Mucosa of descending colon (tissue), 3 donors: ENCODE measurements at regions not wholly inside any gene's neighbourhood (a gene's known extent, or its start where the extent isn't known, plus 50 kb on each side); places are given as distances from the start of the nearest gene placed in this dataset.
A peak's percentile ranks its signal among the peaks of the same experiment; 100 is the strongest.

Experiments used
- ATAC-seq: fragments of 200-7000 bp; cut with Tn5 transposase; one replicate; pipeline ENCODE4 v1.9.1; 2020; ENCODE audit warnings: mild to moderate bottlenecking, moderate library complexity
- DNase-seq, 3 donors: peaks; one replicate each; pipeline ENCODE4 v3.0.0-alpha.2; 2020
- H3K36me3 ChIP-seq: fragments of 200-600 bp; one replicate; pipeline ENCODE4 v1.8.0; 2021; ENCODE audit warnings: low read depth, mild to moderate bottlenecking
- H3K4me1 ChIP-seq: fragments of 200-600 bp; one replicate; pipeline ENCODE4 v1.8.0; 2021; ENCODE audit warnings: low read depth, mild to moderate bottlenecking
- H3K4me3 ChIP-seq: fragments of 200-600 bp; one replicate; pipeline ENCODE4 v1.8.0; 2021; ENCODE audit warnings: mild to moderate bottlenecking
- H3K9me3 ChIP-seq: fragments of 200-600 bp; one replicate; pipeline ENCODE4 v1.8.0; 2021; ENCODE audit warnings: mild to moderate bottlenecking
- intact Hi-C, 2 donors: fragments of 100-400 bp; cut with DNase I in 1 of 2; cut with micrococcal nuclease in 1 of 2; formaldehyde crosslinking; loops; one replicate each; pipeline versions ENCODE4 v1.11.0 to v1.11.1; 2022; cut with DNase I, micrococcal nuclease
- TF ChIP-seq, protein P1 (sequence below): fragments of 200-600 bp; IDR thresholded peaks from one replicate; pipeline ENCODE4 v1.8.0; 2022; ENCODE audit warnings: antibody characterized with exemption, mild to moderate bottlenecking
- donor health status: DM: no; HTN: no; CAD: no; lungs with moderate emphysema.
- donor health status: DM: no; HTN: no; CAD: no.
- donor health status: DM: no; HTN: yes; CAD: no.

DNA sequence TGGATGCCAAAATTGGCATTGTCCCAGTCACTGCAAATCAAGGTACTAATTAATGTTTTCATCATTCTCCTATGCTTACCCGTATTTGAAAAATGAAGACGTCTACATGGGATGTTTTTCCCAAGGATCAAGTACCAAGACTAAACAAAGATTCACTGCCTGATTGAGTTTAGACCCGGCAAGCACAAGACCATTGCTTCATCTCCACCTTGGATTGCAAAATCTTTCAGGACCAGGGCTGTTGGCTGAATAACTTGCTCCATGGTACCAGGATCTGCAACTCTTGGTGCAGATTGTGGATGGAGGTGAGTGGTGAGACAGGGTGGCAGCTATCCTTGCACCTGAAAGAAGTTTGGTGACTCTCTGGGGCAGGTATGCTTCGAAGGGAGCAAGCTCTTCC is 122.5 kb upstream of the ETS2 start:
- intact Hi-C loops: no loop called here
- Histone ChIP-seq H3K9me3 (no peaks in the 10 kb centered on the region), H3K36me3 (no peaks in the 10 kb centered on the region), H3K4me3 (no peak overlapping the region), H3K4me1 (no peaks in the 10 kb centered on the region)
- TF ChIP-seq, protein P1, sequence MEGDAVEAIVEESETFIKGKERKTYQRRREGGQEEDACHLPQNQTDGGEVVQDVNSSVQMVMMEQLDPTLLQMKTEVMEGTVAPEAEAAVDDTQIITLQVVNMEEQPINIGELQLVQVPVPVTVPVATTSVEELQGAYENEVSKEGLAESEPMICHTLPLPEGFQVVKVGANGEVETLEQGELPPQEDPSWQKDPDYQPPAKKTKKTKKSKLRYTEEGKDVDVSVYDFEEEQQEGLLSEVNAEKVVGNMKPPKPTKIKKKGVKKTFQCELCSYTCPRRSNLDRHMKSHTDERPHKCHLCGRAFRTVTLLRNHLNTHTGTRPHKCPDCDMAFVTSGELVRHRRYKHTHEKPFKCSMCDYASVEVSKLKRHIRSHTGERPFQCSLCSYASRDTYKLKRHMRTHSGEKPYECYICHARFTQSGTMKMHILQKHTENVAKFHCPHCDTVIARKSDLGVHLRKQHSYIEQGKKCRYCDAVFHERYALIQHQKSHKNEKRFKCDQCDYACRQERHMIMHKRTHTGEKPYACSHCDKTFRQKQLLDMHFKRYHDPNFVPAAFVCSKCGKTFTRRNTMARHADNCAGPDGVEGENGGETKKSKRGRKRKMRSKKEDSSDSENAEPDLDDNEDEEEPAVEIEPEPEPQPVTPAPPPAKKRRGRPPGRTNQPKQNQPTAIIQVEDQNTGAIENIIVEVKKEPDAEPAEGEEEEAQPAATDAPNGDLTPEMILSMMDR: no peak
- ATAC-seq: no peak
- no peak for DNase-seq

DNA sequence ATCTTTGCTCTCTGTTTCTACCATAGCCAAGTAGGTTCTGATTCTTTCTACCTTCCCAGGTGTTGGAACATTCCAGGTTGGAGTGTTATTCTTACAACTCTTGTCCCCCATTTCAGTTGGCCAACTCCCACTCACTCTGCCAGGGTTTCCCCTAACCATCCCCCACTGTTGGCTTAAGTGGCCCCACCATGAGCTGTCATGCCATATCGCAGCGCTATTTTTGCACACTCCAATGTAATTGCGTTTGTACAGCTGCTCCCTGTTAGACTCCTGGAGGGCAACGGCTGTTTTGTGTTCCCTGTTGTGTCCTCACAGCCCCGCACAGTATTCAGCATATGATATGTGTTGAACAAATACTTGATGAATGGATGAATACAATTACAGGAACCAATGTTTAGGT is 117.7 kb upstream of the ETS2 start:
- no peak for DNase-seq
- no peak for ATAC-seq
- no peaks in the 10 kb centered on the region for H3K9me3 ChIP-seq
- H3K4me1 ChIP-seq: no peaks in the 10 kb centered on the region
- TF ChIP-seq, protein P1: no peak
- no peak overlapping the region for H3K4me3 ChIP-seq
- no peaks in the 10 kb centered on the region for H3K36me3 ChIP-seq
- intact Hi-C loops: no loop called here

DNA sequence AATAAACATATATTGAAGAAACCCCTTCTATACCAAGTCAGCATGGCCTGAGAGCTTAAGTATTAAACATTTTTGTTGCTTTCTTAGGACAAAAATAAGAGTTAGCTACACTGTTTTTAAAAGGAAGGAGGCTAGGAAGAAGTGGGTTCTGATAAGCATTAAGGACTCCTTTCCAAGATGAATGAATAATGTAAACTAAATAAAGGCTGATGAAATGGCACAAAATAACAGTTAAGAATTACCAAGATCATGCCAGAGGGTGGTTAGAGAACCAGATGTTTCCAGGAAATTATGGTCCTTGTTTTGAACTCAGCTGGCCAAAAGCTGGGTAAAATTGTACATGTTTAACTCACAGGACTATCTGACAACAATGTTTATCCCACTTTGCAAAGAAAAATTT is 114.1 kb upstream of the ETS2 start:
- Histone ChIP-seq H3K4me3 (no peak overlapping the region), H3K36me3 (no peaks in the 10 kb centered on the region), H3K4me1 (no peaks in the 10 kb centered on the region), H3K9me3 (no peaks in the 10 kb centered on the region)
- TF ChIP-seq, protein P1: no peak
- DNase-seq (no peak), ATAC-seq (no peak)
- intact Hi-C loops: no loop called here

DNA sequence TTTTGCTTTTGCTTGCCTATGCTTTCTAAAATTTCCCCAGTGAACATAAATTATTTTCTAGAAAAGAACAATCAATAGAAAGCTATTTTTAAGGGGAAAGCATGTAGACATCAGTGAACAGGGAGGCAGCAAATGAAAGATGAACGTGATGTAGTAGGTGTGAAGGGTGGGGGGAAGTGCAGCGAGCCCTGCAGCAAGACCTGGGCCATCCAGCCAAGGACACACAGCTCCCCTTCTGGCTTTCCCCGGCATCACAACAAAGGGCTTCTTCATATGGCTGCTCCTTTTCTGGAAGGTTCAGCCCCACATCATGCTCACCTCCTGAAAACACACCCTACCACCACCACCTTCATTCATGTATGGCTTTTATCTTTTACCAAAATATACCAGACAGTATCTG is 109.2 kb upstream of the ETS2 start:
- DNase-seq: no peak
- intact Hi-C loops: no loop called here
- no peaks in the 10 kb centered on the region for H3K36me3 ChIP-seq
- H3K4me3 ChIP-seq: no peak overlapping the region
- no peaks in the 10 kb centered on the region for H3K4me1 ChIP-seq
- no peak for ATAC-seq
- H3K9me3 ChIP-seq: no peaks in the 10 kb centered on the region
- TF ChIP-seq, protein P1: no peak

DNA sequence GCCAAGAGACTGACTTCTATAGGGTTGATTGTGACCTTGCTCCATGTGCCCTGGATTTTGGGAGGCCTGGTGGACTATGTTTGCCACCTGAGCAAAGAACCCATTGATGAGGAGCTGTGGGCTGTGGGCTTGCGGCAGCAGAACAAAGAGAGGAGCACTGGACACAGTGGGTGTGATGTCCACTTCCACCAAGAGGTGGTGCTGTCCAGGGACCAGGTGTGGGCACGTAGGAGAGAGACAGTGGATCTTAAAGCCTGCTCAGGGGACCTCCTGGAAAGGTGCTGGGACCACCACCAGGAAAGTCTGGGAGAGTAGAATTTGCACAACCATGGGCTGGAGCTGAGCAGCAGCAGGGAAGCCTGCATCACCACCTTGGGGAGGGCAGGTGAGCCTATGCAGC is 106.7 kb upstream of the ETS2 start:
- H3K4me1 ChIP-seq: no peaks in the 10 kb centered on the region
- no peak overlapping the region for H3K4me3 ChIP-seq
- DNase-seq: peak in 1 of 3 donors; percentile 15
- H3K9me3 ChIP-seq: no peaks in the 10 kb centered on the region
- peak; percentile 39 for ATAC-seq
- TF ChIP-seq, protein P1: no peak
- intact Hi-C loops: no loop called here
- no peaks in the 10 kb centered on the region for H3K36me3 ChIP-seq

DNA sequence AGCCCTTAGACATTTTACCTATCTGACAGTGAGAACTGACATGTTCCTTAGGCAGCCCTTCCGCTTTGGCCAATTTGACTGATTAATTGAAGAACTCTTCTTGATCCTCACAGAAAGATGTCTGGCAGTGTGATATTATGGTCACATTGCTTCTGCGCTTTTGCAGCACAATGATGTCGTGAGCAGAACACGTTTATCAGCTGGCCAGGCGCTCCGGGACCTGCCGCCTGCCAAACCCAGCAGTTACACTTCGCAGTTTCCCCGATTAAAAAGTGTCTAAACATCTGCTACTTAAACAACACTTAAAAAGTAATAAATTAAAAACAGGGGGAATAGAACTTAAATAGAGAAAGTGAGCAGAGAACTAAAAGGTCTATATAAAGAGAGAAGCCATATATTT is 103.5 kb upstream of the ETS2 start:
- H3K9me3 ChIP-seq: no peaks in the 10 kb centered on the region
- no peak overlapping the region for H3K4me3 ChIP-seq
- TF ChIP-seq, protein P1: no peak
- ATAC-seq (no peak), DNase-seq (no peak)
- H3K36me3 ChIP-seq: no peaks in the 10 kb centered on the region
- H3K4me1 ChIP-seq: no peaks in the 10 kb centered on the region
- intact Hi-C loops: no loop called here
